ENCODE measurements at regions not wholly inside any gene's neighbourhood (a gene's known extent, or its start where the extent isn't known, plus 50 kb on each side); places are given as distances from the start of the nearest gene placed in this dataset.

DNA sequence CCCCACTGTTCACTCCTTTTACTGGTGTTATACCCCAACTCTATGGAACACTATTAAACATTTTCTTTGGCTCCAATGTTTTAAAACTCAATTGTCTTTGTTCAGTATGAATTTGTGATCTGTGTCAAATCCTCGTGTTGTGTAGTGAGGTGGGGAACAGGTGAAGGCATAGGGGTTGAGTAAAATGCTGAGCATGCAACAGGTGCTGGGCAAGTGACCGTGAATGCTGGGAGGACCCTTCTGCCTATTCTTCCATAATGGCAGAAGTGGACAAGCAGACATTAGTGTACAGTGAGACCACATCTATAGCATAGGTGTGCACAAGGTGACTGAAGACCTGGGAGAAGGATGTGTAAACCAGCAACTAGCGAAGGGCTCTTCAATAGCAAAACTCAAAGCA, 1188.0 kb downstream of the UQCRFS1 start:
- no peak for DNase-seq

DNA sequence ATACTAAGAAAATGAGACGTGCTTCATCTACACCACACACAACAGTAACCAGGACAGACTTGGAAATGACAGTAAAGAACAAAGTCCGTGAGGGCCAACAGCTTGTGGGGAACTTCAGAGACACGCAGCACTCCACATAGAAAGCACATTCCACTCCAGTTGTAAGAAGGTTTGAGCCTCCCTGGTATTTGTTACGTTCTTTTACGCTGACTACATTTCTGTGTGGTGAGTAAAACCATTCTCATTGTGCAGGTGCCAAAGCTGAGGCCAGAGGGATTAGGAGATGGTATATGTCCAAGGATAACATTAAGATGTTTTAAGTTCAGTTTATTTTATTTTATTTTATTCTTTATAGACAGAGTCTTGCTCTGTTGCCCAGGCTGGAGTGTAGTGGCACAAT, 1189.9 kb downstream of the UQCRFS1 start:
- no peak for DNase-seq

DNA sequence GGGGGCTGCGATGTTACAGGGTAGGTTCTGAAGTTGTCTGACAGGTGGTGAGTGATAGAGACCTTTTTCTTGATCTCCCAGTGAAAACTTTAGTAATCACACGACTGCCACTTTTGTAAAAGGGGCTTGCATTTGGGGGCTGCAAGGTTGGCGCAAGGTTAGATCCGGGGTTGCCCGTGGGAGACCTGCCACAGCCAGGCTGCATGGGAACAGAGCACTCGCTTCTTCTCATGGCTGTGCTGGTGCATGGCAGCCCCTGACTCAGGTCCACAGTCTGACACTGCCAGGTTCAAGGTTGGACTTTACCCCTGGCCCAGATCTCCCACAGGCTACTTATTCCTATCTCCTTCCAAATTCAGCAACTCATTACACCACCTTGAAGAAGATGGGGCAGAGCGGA, 1190.4 kb downstream of the UQCRFS1 start:
- no peak for DNase-seq

GRCh38 chr19:28021259-28022185, 1191.4 kb downstream of the UQCRFS1 start:
- no peak for DNase-seq

DNA sequence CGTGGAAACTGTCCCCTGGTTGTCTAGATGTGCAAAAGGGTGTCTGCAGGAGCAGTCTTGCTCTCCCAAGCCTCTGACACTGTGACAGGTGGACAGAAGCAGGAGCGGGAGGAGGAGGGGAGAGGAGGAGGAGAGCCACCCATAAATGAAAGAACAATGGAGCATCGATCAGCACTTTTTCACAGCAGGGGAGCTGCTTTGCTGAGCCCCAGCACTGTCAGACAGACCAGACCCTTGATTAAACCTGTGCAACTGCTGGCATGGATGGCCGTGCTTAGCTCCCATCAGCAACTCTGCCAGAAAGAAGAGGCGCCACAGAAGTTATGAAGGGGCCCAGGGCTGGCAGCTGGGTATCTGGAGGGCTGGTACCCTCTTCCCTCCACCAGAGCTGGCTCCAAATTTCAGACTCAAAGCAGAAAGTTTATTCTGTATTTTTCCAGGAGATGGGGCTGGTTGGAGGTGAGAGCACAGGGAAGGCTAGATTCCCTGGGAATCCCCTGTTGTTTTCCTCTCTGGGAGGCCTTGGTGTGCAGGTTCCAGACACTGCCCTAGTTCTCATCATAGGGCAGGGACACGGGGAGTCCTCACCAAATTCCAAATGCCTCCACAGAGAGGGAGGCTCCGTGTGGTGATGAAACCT, 1192.2 kb downstream of the UQCRFS1 start:
- no peak for DNase-seq

- no peak for DNase-seq
These were observed 1193.0 kb downstream of the UQCRFS1 start for GRCh38 chr19:28019901-28020300.

DNA sequence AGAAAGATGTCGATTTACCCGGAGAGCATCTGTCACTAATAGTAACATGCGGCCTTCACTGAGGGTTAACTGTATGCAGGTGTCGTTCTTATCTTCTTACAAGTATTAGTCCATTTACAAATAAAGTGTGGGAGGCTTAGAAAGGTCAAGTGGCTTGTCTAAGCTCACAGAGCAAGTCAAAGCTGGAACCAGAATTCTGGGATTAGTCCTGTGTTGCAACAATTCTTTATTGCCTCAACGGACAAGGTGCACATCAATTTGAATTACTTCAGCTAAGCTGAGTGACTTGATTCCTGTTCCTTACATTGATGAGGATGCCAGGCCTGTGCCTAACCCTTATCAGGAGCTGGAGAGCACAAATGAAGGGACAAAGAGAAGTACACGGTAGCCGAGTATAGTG, 1193.6 kb downstream of the UQCRFS1 start:
- DNase-seq = no peak

GRCh38 chr19:28018499-28018898, 1194.5 kb downstream of the UQCRFS1 start:
- DNase-seq = no peak

DNA sequence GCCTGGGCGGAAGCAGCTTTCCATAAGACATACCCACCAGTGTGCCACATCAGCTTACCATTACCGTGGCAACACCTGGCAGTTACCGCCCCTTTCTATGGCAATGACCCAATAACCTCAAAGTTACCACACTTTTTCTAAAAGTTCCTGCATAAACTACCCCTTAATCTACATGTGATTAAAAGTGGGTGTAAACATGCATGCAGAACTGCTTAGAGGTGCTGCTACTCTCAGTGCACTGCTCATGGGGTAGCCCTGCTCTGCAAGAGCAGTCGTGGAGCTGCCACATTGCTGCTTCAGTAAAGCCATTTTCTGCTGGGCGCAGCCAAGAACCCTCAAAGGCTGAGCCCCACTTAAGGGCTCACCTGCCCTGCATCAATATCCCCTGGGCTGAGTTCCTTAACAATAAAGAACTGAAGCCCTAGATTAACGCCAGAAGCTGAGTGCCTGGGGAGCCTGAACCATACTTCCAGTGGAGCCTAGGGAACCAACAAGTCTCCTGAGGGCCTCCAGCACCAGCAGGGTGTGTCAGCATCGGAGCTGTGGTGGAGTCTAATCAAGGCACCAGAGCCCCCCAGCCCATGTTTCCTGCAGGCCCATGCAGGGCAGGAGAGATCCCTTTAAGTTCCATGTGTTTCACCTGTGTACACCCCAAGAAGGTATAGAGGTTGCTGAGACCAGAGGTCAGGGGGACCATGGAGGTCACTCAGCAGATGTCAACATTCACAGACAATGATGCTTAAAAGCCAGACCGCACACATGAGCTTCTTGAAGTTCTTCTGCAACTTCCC, 1198.1 kb downstream of the UQCRFS1 start:
- no peak for DNase-seq

DNA sequence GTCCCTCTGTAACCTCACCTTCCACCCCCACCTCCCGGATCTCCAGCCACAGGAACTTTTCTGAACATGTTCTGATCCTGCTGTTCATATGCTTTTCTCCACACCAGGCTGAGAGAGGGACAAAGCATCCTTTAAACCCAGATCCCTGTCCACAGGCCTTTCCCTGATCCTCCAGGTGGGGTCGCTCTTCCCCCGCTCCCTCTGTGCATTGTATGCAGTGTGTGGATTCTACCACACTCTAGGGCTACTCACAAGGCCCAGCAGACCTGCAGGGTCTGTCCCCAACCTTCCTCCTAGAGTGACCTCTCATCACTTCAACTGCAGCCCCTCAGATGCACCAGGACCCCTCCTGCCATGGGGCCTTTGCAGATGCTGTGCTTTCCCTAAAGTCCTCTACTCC, 1200.6 kb downstream of the UQCRFS1 start:
- DNase-seq = no peak

DNA sequence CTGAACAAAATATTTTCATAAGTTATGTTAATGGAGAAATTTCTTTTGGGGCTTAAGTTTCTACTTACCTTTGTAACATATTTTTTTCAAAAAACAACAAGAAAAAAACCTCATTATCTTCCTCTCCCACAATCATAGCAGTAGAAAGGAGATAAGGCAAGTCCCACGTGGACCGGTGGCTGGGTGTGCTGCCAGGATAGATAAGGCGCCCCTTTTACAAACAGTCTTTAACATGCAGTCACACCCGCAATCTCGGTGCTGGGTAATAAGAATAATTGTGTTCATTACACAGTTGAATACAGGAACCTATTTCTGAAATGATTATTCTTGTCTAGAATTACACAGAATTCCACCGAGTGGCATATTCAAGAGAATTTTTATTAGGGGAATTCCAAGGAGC, 1202.3 kb downstream of the UQCRFS1 start:
- DNase-seq = no peak

DNA sequence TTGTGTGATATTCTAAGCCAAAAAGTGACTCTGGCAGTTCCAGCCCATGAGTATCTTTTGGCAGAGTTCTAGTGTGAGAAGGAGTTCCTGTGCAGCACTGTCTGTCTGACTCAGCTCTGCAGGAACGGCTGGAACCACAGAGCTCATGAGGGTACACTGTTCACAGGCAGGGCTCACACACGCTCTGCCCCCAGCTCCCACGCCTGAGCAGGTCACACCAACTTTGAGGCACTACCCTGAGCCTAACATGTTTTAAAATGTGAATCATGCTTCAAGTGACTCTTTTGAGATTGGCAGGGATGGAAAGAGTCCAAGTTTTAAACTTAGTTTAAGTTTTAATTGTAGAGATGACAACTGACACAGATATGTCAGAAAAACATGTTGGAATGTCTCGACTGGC, 1203.3 kb downstream of the UQCRFS1 start:
- no peak for DNase-seq

GRCh38 chr19:28008695-28009094, 1204.3 kb downstream of the UQCRFS1 start:
- no peak for DNase-seq

GRCh38 chr19:28003543-28003942, 1209.4 kb downstream of the UQCRFS1 start:
- DNase-seq = no peak

- peak; percentile 2 to 9 for DNase-seq
These were observed 1215.9 kb downstream of the UQCRFS1 start for GRCh38 chr19:27997069-27997468.

GRCh38 chr19:27993619-27994570, 1219.1 kb downstream of the UQCRFS1 start:
- no peak for DNase-seq

GRCh38 chr19:27986299-27986698, 1226.7 kb downstream of the UQCRFS1 start:
- DNase-seq = no peak

DNA sequence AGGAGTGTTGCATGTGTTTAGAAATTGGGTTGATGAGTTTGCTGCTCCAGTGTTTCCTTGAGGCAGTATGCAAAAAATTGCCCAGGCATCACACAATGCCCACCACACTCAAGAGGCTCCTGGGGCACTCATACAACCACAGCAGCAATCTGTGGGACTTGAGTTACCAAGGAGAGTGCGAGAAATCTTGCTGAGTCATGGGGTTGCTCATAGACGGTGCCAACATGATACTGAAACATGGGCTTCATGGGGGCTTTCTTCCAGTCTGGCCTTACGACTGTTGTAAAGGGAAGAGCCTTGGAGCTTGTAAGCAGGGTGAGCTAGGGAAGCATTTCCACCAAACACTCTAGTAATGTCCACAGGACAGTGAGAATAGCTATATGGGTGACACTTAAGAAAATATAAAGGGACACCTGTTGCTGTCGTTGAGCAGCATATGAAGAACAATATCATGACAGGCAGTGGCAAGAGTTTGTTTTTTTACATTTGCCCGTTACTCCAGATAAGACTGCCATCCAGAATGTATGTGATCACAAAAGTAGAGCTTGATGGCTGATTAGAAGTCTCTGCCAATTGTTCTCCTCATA, 1237.4 kb downstream of the UQCRFS1 start:
- DNase-seq = no peak

DNA sequence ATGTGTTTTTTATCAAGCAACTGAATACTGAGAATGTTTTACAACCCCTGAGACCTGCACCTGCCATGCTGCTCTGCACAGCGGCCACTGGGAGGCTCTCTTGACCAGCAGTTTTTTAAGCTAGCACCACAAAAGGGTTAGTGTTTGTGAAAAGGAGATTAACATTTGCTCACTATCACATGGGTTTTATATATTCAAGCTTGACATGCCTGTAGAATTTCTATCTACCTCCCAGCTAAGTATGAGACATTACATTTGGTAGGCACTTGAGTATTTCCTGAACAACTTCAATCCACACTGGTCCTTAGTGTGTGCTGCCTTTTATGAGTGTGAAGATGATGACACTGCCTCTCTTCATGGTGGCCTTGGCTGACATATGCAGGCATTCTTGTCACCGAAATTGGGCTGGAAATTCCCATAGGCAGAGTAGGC, 1238.9 kb downstream of the UQCRFS1 start:
- DNase-seq = peak; percentile 37 to 56

GRCh38 chr19:27972291-27973040, 1240.5 kb downstream of the UQCRFS1 start:
- DNase-seq = no peak

DNA sequence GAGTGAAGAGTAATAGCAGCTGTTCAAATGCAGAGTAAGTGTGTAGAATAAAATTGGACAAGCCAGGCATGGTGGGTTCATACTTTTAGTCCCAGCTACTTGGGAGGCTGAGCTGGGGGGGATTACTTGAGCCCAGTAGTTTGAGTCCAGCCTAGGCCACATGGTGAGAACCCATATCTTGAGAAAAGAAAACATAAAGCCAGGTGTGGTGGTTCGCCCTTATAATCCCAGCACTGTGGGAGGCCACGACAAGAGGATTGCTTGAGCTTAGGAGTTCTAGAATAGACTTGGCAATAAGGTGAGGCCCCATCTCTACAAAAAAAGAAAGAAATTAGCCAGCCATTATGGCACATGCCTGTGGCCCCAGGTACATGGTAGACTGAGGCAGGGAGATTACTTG, 1241.1 kb downstream of the UQCRFS1 start:
- DNase-seq = no peak
